ENCODE measurements at regions not wholly inside any gene's neighbourhood (a gene's known extent, or its start where the extent isn't known, plus 50 kb on each side); places are given as distances from the start of the nearest gene placed in this dataset.
"Not testable (repeated sequence)": the region's sequence is repeated elsewhere in the genome, so short reads cannot be mapped to it uniquely, and the experiment has no call there.

DNA sequence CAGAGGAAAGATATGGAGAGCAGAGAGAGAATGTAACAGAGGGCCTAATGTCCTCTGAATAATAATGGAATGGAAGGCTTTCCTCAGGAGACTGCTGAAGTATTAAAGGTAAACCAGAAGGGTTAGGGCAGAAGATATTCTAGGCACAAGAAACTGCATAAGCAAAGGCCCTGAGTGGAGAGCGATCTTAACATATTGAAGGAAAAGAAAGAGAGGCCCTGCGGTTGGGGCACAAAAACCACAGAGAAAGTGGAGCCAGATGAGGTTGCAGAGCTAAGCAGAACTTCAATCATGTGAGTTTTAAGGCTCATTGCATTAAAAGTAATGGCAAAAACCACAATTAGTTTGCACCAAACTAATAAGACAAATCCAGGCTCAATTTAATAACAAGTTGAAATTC, 115.8 kb upstream of the VSTM2A start:
- Histone ChIP-seq H3K27ac (no peak overlapping the region), H3K4me3 (no peak overlapping the region), H3K27me3 (no peaks in the 10 kb centered on the region), H3K4me1 (no peaks in the 10 kb centered on the region), H3K9me3 (peaks cover 0 to 17% (median 0%) of the 10 kb centered on the region in 4 donors), H3K36me3 (no peaks in the 10 kb centered on the region)
- intact Hi-C loops (cut with DNase I; ENCODE audit: low total_unique reads) = no loop called here
- WGBS, 5 donors = 65 to 88% (median 72%) methylated on average over 2 of the region's 2 CpGs
- no peak for TF ChIP-seq POLR2AphosphoS5 (IDR thresholded peaks at IDR 0.05)
- TF ChIP-seq POLR2A (IDR thresholded peaks at IDR 0.05) = no peak
- TF ChIP-seq EP300 (IDR thresholded peaks at IDR 0.05) = no peak
- TF ChIP-seq, protein P1, sequence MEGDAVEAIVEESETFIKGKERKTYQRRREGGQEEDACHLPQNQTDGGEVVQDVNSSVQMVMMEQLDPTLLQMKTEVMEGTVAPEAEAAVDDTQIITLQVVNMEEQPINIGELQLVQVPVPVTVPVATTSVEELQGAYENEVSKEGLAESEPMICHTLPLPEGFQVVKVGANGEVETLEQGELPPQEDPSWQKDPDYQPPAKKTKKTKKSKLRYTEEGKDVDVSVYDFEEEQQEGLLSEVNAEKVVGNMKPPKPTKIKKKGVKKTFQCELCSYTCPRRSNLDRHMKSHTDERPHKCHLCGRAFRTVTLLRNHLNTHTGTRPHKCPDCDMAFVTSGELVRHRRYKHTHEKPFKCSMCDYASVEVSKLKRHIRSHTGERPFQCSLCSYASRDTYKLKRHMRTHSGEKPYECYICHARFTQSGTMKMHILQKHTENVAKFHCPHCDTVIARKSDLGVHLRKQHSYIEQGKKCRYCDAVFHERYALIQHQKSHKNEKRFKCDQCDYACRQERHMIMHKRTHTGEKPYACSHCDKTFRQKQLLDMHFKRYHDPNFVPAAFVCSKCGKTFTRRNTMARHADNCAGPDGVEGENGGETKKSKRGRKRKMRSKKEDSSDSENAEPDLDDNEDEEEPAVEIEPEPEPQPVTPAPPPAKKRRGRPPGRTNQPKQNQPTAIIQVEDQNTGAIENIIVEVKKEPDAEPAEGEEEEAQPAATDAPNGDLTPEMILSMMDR (IDR thresholded peaks at IDR 0.05) = no peak
- no peak for DNase-seq

DNA sequence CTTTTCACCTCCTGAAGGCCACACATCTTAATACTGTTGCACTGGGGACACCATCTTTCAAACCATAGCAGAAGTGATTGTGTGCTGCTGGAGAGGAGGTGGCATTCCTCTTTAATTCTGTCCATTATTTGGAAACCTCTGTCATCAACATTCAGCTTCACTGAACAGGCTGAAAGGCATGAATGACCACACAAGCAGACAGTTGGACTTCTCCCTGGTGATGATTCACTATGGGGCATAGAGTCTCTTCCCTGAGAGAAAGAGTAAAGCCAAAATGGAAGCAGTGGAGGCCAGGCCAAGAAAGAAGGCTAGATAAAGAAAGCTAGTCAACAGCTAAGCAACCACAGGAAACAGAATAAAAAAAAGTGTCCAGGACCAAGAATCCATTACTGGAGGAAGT, 113.1 kb upstream of the VSTM2A start:
- Histone ChIP-seq H3K27me3 (no peaks in the 10 kb centered on the region), H3K4me1 (no peaks in the 10 kb centered on the region), H3K4me3 (no peak overlapping the region), H3K9me3 (peaks cover 0 to 17% (median 0%) of the 10 kb centered on the region in 4 donors), H3K27ac (no peak overlapping the region), H3K36me3 (no peaks in the 10 kb centered on the region)
- intact Hi-C loops (cut with DNase I; ENCODE audit: low total_unique reads) = no loop called here
- DNase-seq = no peak
- TF ChIP-seq, protein P1 (IDR thresholded peaks at IDR 0.05) = no peak
- no peak for TF ChIP-seq POLR2A (IDR thresholded peaks at IDR 0.05)
- no peak for TF ChIP-seq POLR2AphosphoS5 (IDR thresholded peaks at IDR 0.05)
- no peak for TF ChIP-seq EP300 (IDR thresholded peaks at IDR 0.05)

- 80 to 89% (median 86%) methylated on average over 5 of the region's 5 CpGs for WGBS, 5 donors
- Histone ChIP-seq H3K9me3 (peaks cover 0 to 35% (median 6%) of the 10 kb centered on the region in 4 donors), H3K27me3 (no peaks in the 10 kb centered on the region), H3K4me1 (no peaks in the 10 kb centered on the region), H3K4me3 (no peak overlapping the region), H3K36me3 (no peaks in the 10 kb centered on the region), H3K27ac (no peak overlapping the region)
- intact Hi-C loops (cut with DNase I; ENCODE audit: low total_unique reads) = no loop called here
- no peak for DNase-seq
- no peak for TF ChIP-seq POLR2A (IDR thresholded peaks at IDR 0.05)
Observed at GRCh38 chr7:54439391-54439790, 102.8 kb upstream of the VSTM2A start.

DNA sequence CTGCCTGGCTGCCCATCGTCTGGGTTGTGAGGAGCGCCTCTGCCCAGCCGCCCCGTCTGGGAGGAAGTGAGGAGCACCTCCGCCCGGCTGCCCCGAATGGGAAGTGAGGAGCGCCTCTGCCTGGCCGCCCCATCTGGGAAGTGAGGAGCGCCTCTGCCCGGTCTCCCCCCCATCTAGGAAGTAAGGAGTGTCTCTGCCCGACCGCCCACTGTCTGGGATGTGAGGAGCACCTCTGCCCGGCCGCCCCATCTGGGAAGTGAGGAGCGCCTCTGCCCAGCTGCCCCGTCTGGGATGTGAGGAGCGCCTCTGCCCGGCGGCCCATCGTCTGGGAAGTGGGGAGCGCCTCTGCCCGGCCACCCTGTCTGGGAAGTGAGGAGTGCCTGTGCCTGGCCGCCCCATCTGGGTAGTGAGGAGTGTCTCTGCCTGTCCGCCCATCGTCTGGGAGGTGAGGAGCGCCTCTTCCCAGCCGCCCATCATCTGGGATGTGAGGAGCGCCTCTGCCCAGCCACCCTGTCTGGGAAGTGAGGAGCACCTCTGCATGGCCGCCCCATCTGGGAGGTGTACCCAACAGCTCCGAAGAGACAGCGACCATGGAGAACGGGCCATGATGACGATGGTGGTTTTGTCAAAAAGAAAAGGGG, 98.0 kb upstream of the VSTM2A start:
- H3K36me3 ChIP-seq; intact Hi-C loops (cut with DNase I; ENCODE audit: low total_unique reads); H3K27me3 ChIP-seq; H3K27ac ChIP-seq; DNase-seq; H3K4me1 ChIP-seq; H3K4me3 ChIP-seq: not testable (repeated sequence)
- WGBS, 5 donors = 88 to 96% (median 95%) methylated on average over 16 to 34 of the region's 34 CpGs
- H3K9me3 ChIP-seq = peaks cover 2 to 35% (median 9%) of the 10 kb centered on the region in 4 donors

DNA sequence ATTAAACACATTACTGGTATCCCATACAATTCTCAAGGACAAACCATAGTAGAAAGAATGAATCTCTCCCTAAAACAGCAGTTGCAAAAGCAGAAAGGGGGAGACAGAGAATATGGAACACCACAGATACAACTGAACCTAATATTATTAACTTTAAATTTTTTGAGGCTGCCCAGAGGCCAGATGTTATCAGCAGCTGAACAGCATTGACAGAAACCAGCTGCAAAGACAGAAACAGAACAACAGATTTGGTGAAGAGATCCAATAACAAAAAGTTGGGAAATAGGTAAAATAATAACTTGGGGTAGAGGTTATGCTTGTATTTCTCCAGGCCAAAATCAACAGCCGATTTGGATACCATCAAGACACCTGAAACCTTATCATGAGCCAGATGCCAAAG, 89.0 kb upstream of the VSTM2A start:
- H3K4me3 ChIP-seq; H3K36me3 ChIP-seq; H3K27me3 ChIP-seq; intact Hi-C loops (cut with DNase I; ENCODE audit: low total_unique reads); DNase-seq; H3K4me1 ChIP-seq; H3K27ac ChIP-seq: not testable (repeated sequence)
- H3K9me3 ChIP-seq = peaks cover 0 to 62% (median 20%) of the 10 kb centered on the region in 4 donors
- WGBS, 5 donors = 50 to 83% (median 75%) methylated on average over 1 of the region's 1 CpG

DNA sequence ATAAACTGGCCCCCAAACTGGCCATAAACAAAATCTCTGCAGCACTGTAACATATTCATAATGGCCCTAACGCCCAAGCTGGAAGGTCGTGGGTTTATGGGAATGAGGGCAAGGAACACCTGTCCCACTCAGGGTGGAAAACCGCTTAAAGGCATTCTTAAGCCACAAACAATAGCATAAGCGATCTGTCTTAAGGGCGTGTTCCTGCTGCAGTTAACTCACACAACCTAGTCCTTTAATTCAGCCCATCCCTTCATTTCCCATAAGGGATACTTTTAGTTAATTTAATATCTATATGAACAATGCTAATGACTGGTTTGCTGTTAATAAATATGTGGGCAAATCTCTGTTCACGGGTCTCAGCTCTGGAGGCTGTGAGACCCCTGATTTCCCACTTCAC, 87.5 kb upstream of the VSTM2A start:
- intact Hi-C loops (cut with DNase I; ENCODE audit: low total_unique reads); DNase-seq; H3K4me3 ChIP-seq; H3K27me3 ChIP-seq; H3K27ac ChIP-seq; H3K4me1 ChIP-seq; H3K36me3 ChIP-seq: not testable (repeated sequence)
- WGBS, 5 donors = 73 to 81% (median 78%) methylated on average over 6 of the region's 6 CpGs
- peaks cover 0 to 65% (median 24%) of the 10 kb centered on the region in 4 donors for H3K9me3 ChIP-seq
